A549 (cell line): ENCODE measurements at regions not wholly inside any gene's neighbourhood (a gene's known extent, or its start where the extent isn't known, plus 50 kb on each side); places are given as distances from the start of the nearest gene placed in this dataset.

Source experiments
- ATAC-seq, 2 experiments: fragments of 200-7000 bp in 1 of 2; fragments of >200 bp in 1 of 2; cut with Nextera tagmentation in 1 of 2; cut with Tn5 transposase in 1 of 2; 3 replicates each; pipeline versions ENCODE4 v1.8.0 to v1.9.1; 2018 to 2020; ENCODE audit warnings: mild to moderate bottlenecking in 1 of 2, moderate library complexity in 1 of 2
- CTCF ChIA-PET: fragments of 300-600 bp; sonication (Branson Sonifier 250); formaldehyde crosslinking; extraction: SDS; loops from one replicate; lab custom pipeline; 2021; ENCODE audit warnings: antibody characterized with exemption, inconsistent platforms; lab: Yijun Ruan, JAX
- POLR2A ChIA-PET: fragments of 350-600 bp; formaldehyde crosslinking; extraction: SDS; loops from one replicate; lab custom pipeline; 2021; ENCODE audit warnings: antibody characterized with exemption, inconsistent platforms; lab: Yijun Ruan, JAX
- DNase-seq, 2 experiments: peaks; one replicate each; pipeline versions ENCODE4 v3.0.0 to v3.0.0-alpha.2; 2011 to 2016; ENCODE audit warnings: low read depth in 1 of 2, low spot score in 1 of 2
- FAIRE-seq: peaks from 2 replicates; lab custom pipeline; 2011; peaks lifted over from hg19 to GRCh38; lab: Jason Lieb, UNC
- H3K27ac ChIP-seq, 2 experiments: fragments of >200 bp; sonication (Bioruptor Twin); formaldehyde crosslinking; 3 replicates each; pipeline ENCODE4 v1.5.1; 2016 to 2017
- H3K4me1 ChIP-seq: fragments of >200 bp; sonication (Bioruptor Twin); formaldehyde crosslinking; 3 replicates; pipeline ENCODE4 v1.6.1; 2016
- H3K4me2 ChIP-seq: fragments of >200 bp; sonication (Bioruptor Twin); formaldehyde crosslinking; 3 replicates; pipeline ENCODE4 v1.6.1; 2016
- H3K4me3 ChIP-seq: fragments of >200 bp; sonication (Bioruptor Twin); formaldehyde crosslinking; 3 replicates; pipeline ENCODE4 v1.5.1; 2016
- H3K9me3 ChIP-seq: fragments of >200 bp; sonication (Bioruptor Twin); formaldehyde crosslinking; 3 replicates; pipeline ENCODE4 v1.6.1; 2016
- BHLHE40 ChIP-seq: IDR thresholded peaks from 2 replicates; pipeline ENCODE4 v1.6.1; 2012; ENCODE audit warnings: low read depth, low read length, inconsistent platforms
- CBX8 ChIP-seq: fragments of 200-600 bp; sonication (generic); IDR thresholded peaks from 2 replicates; pipeline ENCODE4 v1.6.1; 2016
- CEBPB ChIP-seq, 2 experiments: fragments of >200 bp in 1 of 2; sonication (Bioruptor Twin) in 1 of 2; formaldehyde crosslinking in 1 of 2; IDR thresholded peaks; 2 replicates each; pipeline ENCODE4 v1.6.1; 2012 to 2016
- CHD2 ChIP-seq: fragments of 150-350 bp; IDR thresholded peaks from 2 replicates; pipeline ENCODE4 v1.6.1; 2014; ENCODE audit warnings: low read length; ENCODE audit not compliant: partially characterized antibody
- CHD4 ChIP-seq: fragments of 200-600 bp; sonication (generic); IDR thresholded peaks from 2 replicates; pipeline ENCODE4 v1.6.1; 2016; ENCODE audit warnings: antibody characterized with exemption, mild to moderate bottlenecking, borderline replicate concordance
- EHF ChIP-seq: fragments of 250-450 bp; sonication (Bioruptor Pico); IDR thresholded peaks from 2 replicates; pipeline ENCODE4 v1.5.0; 2020; ENCODE audit warnings: mild to moderate bottlenecking
- EP300 ChIP-seq, 2 experiments: fragments of >200 bp; sonication (Bioruptor Twin); formaldehyde crosslinking; IDR thresholded peaks; 2 replicates in 1 of 2; 3 replicates in 1 of 2; pipeline ENCODE4 v1.6.1; 2016 to 2017
- ESRRA ChIP-seq: fragments of 150-350 bp; IDR thresholded peaks from 2 replicates; pipeline ENCODE4 v1.6.1; 2014; ENCODE audit warnings: mild to moderate bottlenecking, low read length, borderline replicate concordance
- FOSB ChIP-seq: fragments of 250-450 bp; sonication (Bioruptor Pico); IDR thresholded peaks from 2 replicates; pipeline ENCODE4 v1.5.0; 2020; ENCODE audit warnings: mild to moderate bottlenecking, moderate library complexity
- FOSL2 ChIP-seq, 2 experiments: fragments of 450-650 bp in 1 of 2; fragments of >200 bp in 1 of 2; sonication (Bioruptor Twin) in 1 of 2; formaldehyde crosslinking; IDR thresholded peaks; 2 replicates each; pipeline versions ENCODE4 v1.5.0 to v1.6.1; 2016 to 2020; ENCODE audit warnings: mild to moderate bottlenecking in 1 of 2, moderate library complexity in 1 of 2
- FOXS1 ChIP-seq: fragments of 250-450 bp; sonication (Bioruptor Pico); IDR thresholded peaks from 2 replicates; pipeline ENCODE4 v1.5.0; 2020; ENCODE audit warnings: mild to moderate bottlenecking, moderate library complexity
- GATA3 ChIP-seq: IDR thresholded peaks from 2 replicates; pipeline ENCODE4 v1.6.1; 2012; ENCODE audit warnings: borderline replicate concordance
- HEYL ChIP-seq: fragments of 250-450 bp; sonication (Bioruptor Pico); IDR thresholded peaks from 2 replicates; pipeline ENCODE4 v1.8.0; 2021; ENCODE audit warnings: mild to moderate bottlenecking, moderate library complexity
- HOXA7 ChIP-seq: fragments of 250-450 bp; sonication (Bioruptor Pico); IDR thresholded peaks from 2 replicates; pipeline ENCODE4 v1.5.0; 2020; ENCODE audit warnings: mild to moderate bottlenecking, moderate library complexity
- JUN ChIP-seq, 2 experiments: fragments of >200 bp; sonication (Bioruptor Twin); formaldehyde crosslinking; IDR thresholded peaks; 2 replicates in 1 of 2; 3 replicates in 1 of 2; pipeline ENCODE4 v1.6.1; 2016 to 2017
- KDM1A ChIP-seq: fragments of 200-600 bp; sonication (generic); IDR thresholded peaks from 2 replicates; pipeline ENCODE4 v1.6.1; 2016; ENCODE audit warnings: low read depth, mild to moderate bottlenecking
- MYC ChIP-seq: IDR thresholded peaks from 2 replicates; pipeline ENCODE4 v1.6.1; 2012; ENCODE audit warnings: mild to moderate bottlenecking, inconsistent platforms, low read length, improper control_type of control experiment, borderline replicate concordance
- NPAS2 ChIP-seq: fragments of 250-450 bp; sonication (Bioruptor Pico); IDR thresholded peaks from 2 replicates; pipeline ENCODE4 v1.8.0; 2022; ENCODE audit warnings: mild to moderate bottlenecking, moderate library complexity, borderline replicate concordance
- POLR2A ChIP-seq: IDR thresholded peaks from 2 replicates; pipeline ENCODE4 v1.6.1; 2012; ENCODE audit warnings: mild to moderate bottlenecking, low read length
- RAD21 ChIP-seq, 2 experiments: fragments of >200 bp in 1 of 2; sonication (Bioruptor Twin) in 1 of 2; formaldehyde crosslinking in 1 of 2; IDR thresholded peaks in 1 of 2; conservative IDR thresholded peaks in 1 of 2; 2 replicates in 1 of 2; 3 replicates in 1 of 2; pipeline ENCODE4 v1.6.1; 2012 to 2018; ENCODE audit warnings: inconsistent platforms in 1 of 2
- RARB ChIP-seq: fragments of 250-450 bp; sonication (Bioruptor Pico); IDR thresholded peaks from 2 replicates; pipeline ENCODE4 v1.8.0; 2021; ENCODE audit warnings: mild to moderate bottlenecking, moderate library complexity
- RCOR1 ChIP-seq: fragments of 150-350 bp; IDR thresholded peaks from 2 replicates; pipeline ENCODE4 v1.6.1; 2014; ENCODE audit warnings: antibody characterized with exemption, low read length, low read depth
- RNF2 ChIP-seq: fragments of 200-600 bp; sonication (generic); IDR thresholded peaks from 2 replicates; pipeline ENCODE4 v1.6.1; 2016; ENCODE audit warnings: low read depth, mild to moderate bottlenecking, antibody characterized with exemption, moderate library complexity, borderline replicate concordance
- SREBF2 ChIP-seq: fragments of 450-650 bp; IDR thresholded peaks from 2 replicates; pipeline ENCODE4 v1.6.1; 2014; ENCODE audit warnings: mild to moderate bottlenecking, moderate library complexity
- ZFP36 ChIP-seq: fragments of 450-650 bp; IDR thresholded peaks from 2 replicates; pipeline ENCODE4 v1.6.1; 2014; ENCODE audit warnings: borderline replicate concordance; ENCODE audit not compliant: partially characterized antibody
- ZNF302 ChIP-seq: fragments of 250-450 bp; sonication (Bioruptor Pico); IDR thresholded peaks from 2 replicates; pipeline ENCODE4 v1.9.0; 2021; ENCODE audit warnings: inconsistent platforms, mild to moderate bottlenecking, moderate library complexity
- ZSCAN20 ChIP-seq: fragments of 250-450 bp; sonication (Bioruptor Pico); IDR thresholded peaks from 2 replicates; pipeline ENCODE4 v1.8.0; 2022; ENCODE audit warnings: mild to moderate bottlenecking, moderate library complexity
- WGBS: methylation state at CpG from one replicate; pipeline ENCODE4 v1.1.6; 2017; ENCODE audit errors: missing lambda C conversion rate; 5-methylcytosine and 5-hydroxymethylcytosine counted together
- TF ChIP-seq, protein P1 (sequence below): fragments of >200 bp; sonication (Bioruptor Twin); formaldehyde crosslinking; IDR thresholded peaks from 3 replicates; pipeline ENCODE4 v1.6.1; 2016
- TF ChIP-seq, protein P2 (sequence below): IDR thresholded peaks from 2 replicates; pipeline ENCODE4 v1.6.1; 2012; ENCODE audit warnings: low read depth, borderline replicate concordance
- TF ChIP-seq, protein P3 (sequence below): fragments of 250-450 bp; sonication (Bioruptor Pico); IDR thresholded peaks from 2 replicates; pipeline ENCODE4 v1.5.0; 2021; ENCODE audit warnings: mild to moderate bottlenecking, moderate library complexity, borderline replicate concordance

DNA sequence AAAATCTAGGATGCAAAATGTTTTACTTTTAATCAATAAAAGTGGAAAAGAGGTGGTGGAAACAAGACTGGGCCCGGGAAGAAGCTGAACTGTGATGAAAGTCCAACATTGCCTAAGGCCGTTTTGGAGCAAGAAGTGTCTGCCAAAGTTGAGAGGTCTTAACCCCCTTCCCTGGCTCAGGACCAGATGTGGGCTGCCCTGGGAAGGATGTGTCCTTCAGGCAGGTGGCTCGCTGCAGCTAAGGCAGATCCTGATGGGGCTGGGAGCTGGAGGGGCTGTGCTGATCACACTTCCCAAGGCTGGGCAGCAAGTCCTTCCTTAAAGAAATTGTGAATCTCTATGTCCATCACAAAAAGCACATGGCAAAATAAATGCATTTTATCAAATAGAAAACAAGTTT lies 581.6 kb downstream of the GALC start:
- Histone ChIP-seq H3K9me3 (no peaks in the 10 kb centered on the region), H3K4me2 (no peak overlapping the region), H3K4me3 (no peak overlapping the region), H3K27ac (no peak overlapping the region)
- WGBS: 1% methylated on average over 3 of the region's 3 CpGs
- ATAC-seq (no peak), DNase-seq (no peak)
- CTCF ChIA-PET: no interaction called here
- TF ChIP-seq ESRRA (no peak), CHD4 (no peak), RCOR1 (no peak), JUN (IDR thresholded peaks at IDR 0.05) (no peak), RARB (CRISPR knock-in tag) (no peak), HOXA7 (CRISPR knock-in tag) (no peak), FOSB (CRISPR knock-in tag) (no peak), GATA3 (no peak), HEYL (CRISPR knock-in tag) (no peak), KDM1A (no peak), BHLHE40 (no peak), CEBPB (IDR thresholded peaks at IDR 0.05) (no peak)
- TF ChIP-seq, protein P1, sequence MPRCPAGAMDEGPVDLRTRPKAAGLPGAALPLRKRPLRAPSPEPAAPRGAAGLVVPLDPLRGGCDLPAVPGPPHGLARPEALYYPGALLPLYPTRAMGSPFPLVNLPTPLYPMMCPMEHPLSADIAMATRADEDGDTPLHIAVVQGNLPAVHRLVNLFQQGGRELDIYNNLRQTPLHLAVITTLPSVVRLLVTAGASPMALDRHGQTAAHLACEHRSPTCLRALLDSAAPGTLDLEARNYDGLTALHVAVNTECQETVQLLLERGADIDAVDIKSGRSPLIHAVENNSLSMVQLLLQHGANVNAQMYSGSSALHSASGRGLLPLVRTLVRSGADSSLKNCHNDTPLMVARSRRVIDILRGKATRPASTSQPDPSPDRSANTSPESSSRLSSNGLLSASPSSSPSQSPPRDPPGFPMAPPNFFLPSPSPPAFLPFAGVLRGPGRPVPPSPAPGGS: no peak
- TF ChIP-seq, protein P2, sequence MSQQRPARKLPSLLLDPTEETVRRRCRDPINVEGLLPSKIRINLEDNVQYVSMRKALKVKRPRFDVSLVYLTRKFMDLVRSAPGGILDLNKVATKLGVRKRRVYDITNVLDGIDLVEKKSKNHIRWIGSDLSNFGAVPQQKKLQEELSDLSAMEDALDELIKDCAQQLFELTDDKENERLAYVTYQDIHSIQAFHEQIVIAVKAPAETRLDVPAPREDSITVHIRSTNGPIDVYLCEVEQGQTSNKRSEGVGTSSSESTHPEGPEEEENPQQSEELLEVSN: no peak
- TF ChIP-seq, all 56 proteins: peak for 0
- FAIRE-seq: no peak
- no peaks in the 10 kb centered on the region for H3K4me1 ChIP-seq
- POLR2A ChIA-PET: no interaction called here

DNA sequence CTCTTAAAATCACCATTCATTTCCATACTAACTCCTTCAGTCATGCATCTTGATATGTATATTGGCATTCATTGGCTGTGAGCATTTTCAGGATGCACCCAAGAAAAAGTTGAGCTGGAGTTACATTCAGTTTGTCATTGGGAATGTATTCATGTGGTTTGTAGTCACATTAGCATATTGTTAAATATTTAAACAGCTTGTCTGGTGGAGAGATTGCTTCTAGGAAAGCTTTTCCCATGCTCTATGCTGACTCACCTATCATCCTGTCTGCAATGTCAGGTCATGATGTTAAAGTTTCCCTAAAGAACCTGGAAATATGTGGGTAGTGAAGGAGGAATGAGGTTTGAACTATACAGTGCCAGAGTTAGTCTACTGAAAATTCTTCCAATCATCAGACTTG lies 583.6 kb downstream of the GALC start:
- no peak for FAIRE-seq
- TF ChIP-seq CHD2 (no peak), RNF2 (no peak), GATA3 (no peak), MYC (no peak), ZSCAN20 (no peak), HEYL (CRISPR knock-in tag) (no peak), POLR2A (no peak), CBX8 (no peak), EHF (CRISPR knock-in tag) (no peak), FOSL2 (IDR thresholded peaks at IDR 0.05) (no peak), FOSL2 (CRISPR knock-in tag; IDR thresholded peaks at IDR 0.05) (no peak), FOXS1 (CRISPR knock-in tag) (no peak), KDM1A (no peak), FOSB (CRISPR knock-in tag) (no peak), NPAS2 (CRISPR knock-in tag) (no peak), ESRRA (no peak), SREBF2 (no peak)
- no peak overlapping the region for H3K4me2 ChIP-seq
- DNase-seq: no peak
- H3K27ac ChIP-seq: no peak overlapping the region
- no peak for ATAC-seq
- H3K4me1 ChIP-seq: no peaks in the 10 kb centered on the region
- no peaks in the 10 kb centered on the region for H3K9me3 ChIP-seq
- CTCF ChIA-PET: no interaction called here
- H3K4me3 ChIP-seq: no peak overlapping the region
- POLR2A ChIA-PET: no interaction called here

DNA sequence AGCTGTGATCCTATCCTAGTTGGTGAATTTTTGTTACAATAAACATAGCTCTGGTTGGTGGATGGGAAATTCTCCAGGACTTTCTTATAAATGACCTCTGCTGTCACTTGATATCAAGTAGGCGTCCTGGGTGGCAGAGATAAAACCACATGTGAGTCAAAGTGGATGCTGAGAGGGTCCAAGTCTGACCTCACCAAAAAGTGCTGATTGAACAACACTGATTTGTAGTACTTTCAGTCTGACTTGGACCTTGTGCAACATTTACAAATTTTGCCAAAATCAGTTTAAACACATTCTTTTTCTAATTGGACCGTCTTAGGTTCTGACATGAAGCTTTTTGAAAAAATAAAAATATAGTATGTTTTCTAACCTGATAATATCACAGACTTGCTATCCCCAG lies 585.6 kb downstream of the GALC start:
- no peak for FAIRE-seq
- 3% methylated on average over 2 of the region's 2 CpGs for WGBS
- TF ChIP-seq, protein P1: no peak
- TF ChIP-seq CHD4 (no peak), RARB (CRISPR knock-in tag) (no peak), EP300 (IDR thresholded peaks at IDR 0.05) (no peak), ZNF302 (CRISPR knock-in tag) (no peak), RAD21 (conservative IDR thresholded peaks at IDR 0.05 in 1 of 2, IDR thresholded peaks at IDR 0.05 in 1 of 2) (no peak), MYC (no peak), POLR2A (no peak), RNF2 (no peak), SREBF2 (no peak), HEYL (CRISPR knock-in tag) (no peak), FOSL2 (IDR thresholded peaks at IDR 0.05) (no peak), FOSL2 (CRISPR knock-in tag; IDR thresholded peaks at IDR 0.05) (no peak), ZFP36 (no peak)
- TF ChIP-seq, protein P3, sequence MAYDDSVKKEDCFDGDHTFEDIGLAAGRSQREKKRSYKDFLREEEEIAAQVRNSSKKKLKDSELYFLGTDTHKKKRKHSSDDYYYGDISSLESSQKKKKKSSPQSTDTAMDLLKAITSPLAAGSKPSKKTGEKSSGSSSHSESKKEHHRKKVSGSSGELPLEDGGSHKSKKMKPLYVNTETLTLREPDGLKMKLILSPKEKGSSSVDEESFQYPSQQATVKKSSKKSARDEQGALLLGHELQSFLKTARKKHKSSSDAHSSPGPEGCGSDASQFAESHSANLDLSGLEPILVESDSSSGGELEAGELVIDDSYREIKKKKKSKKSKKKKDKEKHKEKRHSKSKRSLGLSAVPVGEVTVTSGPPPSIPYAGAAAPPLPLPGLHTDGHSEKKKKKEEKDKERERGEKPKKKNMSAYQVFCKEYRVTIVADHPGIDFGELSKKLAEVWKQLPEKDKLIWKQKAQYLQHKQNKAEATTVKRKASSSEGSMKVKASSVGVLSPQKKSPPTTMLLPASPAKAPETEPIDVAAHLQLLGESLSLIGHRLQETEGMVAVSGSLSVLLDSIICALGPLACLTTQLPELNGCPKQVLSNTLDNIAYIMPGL (CRISPR knock-in tag): no peak

More for the DNA sequence above, 585.6 kb downstream of the GALC start:
- Histone ChIP-seq H3K9me3 (no peaks in the 10 kb centered on the region), H3K27ac (no peak overlapping the region), H3K4me3 (no peak overlapping the region), H3K4me2 (no peak overlapping the region), H3K4me1 (no peaks in the 10 kb centered on the region)
- DNase-seq (no peak), ATAC-seq (no peak)
- CTCF ChIA-PET: no interaction called here
- POLR2A ChIA-PET: no interaction called here
